IMR-90 (cell line): ENCODE measurements at regions not wholly inside any gene's neighbourhood (a gene's known extent, or its start where the extent isn't known, plus 50 kb on each side); places are given as distances from the start of the nearest gene placed in this dataset.

Experiments used
- ATAC-seq: fragments of 200-7000 bp; cut with Tn5 transposase; 2 replicates; pipeline ENCODE4 v1.9.1; 2020; ENCODE audit warnings: low read depth, mild to moderate bottlenecking, moderate library complexity
- BruUV-seq: library from RNA; stranded (reverse); fragments of 400-500 nt; replicated peaks from 2 replicates; lab custom pipeline; 2021; lab: Mats Ljungman, UMichigan
- CTCF ChIA-PET: fragments of 300-600 bp; formaldehyde crosslinking; extraction: SDS; loops from one replicate; lab custom pipeline; 2021; ENCODE audit warnings: antibody characterized with exemption; lab: Yijun Ruan, JAX
- POLR2A ChIA-PET: fragments of 300-600 bp; sonication (Branson Sonifier 250); formaldehyde crosslinking; loops from one replicate; lab custom pipeline; 2022; ENCODE audit warnings: antibody characterized with exemption; ENCODE audit not compliant: unreplicated experiment; lab: Charles Lee
- DNase-seq: peaks from one replicate; pipeline ENCODE4 v3.0.0; 2013
- H2AFZ ChIP-seq: replicated peaks from 2 replicates; pipeline ENCODE3; 2013; ENCODE audit warnings: low read length, mild to moderate bottlenecking; ENCODE audit not compliant: poor library complexity
- H2AK5ac ChIP-seq: 2 replicates; pipeline ENCODE4 v1.6.1; 2013; ENCODE audit warnings: low read depth, low read length, inconsistent platforms
- H2AK9ac ChIP-seq: replicated peaks from 2 replicates; pipeline ENCODE3; 2013; ENCODE audit warnings: mild to moderate bottlenecking, low read depth, low read length, moderate library complexity; ENCODE audit not compliant: poor library complexity
- H2BK120ac ChIP-seq: 2 replicates; pipeline ENCODE4 v1.6.1; 2013; ENCODE audit warnings: low read depth, low read length, inconsistent platforms
- H2BK15ac ChIP-seq: 3 replicates; pipeline ENCODE4 v1.6.1; 2013; ENCODE audit warnings: low read depth, low read length, inconsistent platforms
- H2BK20ac ChIP-seq: 2 replicates; pipeline ENCODE4 v1.6.1; 2013; ENCODE audit warnings: low read depth, mild to moderate bottlenecking, inconsistent platforms, low read length, moderate library complexity
- H2BK5ac ChIP-seq: 2 replicates; pipeline ENCODE4 v1.6.1; 2013; ENCODE audit warnings: mild to moderate bottlenecking, low read depth, low read length, inconsistent platforms; ENCODE audit not compliant: poor library complexity, severe bottlenecking
- H3K14ac ChIP-seq: replicated peaks from 2 replicates; pipeline ENCODE4 v1.6.1; 2013; ENCODE audit warnings: low read depth, low read length, inconsistent platforms
- H3K18ac ChIP-seq: 2 replicates; pipeline ENCODE4 v1.6.1; 2013; ENCODE audit warnings: low read depth, low read length, control low read depth
- H3K23ac ChIP-seq: 2 replicates; pipeline ENCODE4 v1.6.1; 2013; ENCODE audit warnings: low read depth, low read length, inconsistent platforms
- H3K27ac ChIP-seq: 2 replicates; pipeline ENCODE4 v1.5.1; 2013; ENCODE audit warnings: mild to moderate bottlenecking, control low read depth, low read length; ENCODE audit not compliant: insufficient read depth
- H3K27me3 ChIP-seq: 2 replicates; pipeline ENCODE4 v1.6.1; 2013; ENCODE audit warnings: low read length; ENCODE audit not compliant: control insufficient read depth, insufficient read depth
- H3K36me3 ChIP-seq: 2 replicates; pipeline ENCODE4 v1.6.1; 2013; ENCODE audit warnings: low read length, mixed read lengths; ENCODE audit not compliant: control insufficient read depth, insufficient read depth
- H3K4ac ChIP-seq: 2 replicates; pipeline ENCODE4 v1.6.1; 2013; ENCODE audit warnings: low read depth, low read length, inconsistent platforms
- H3K4me1 ChIP-seq: 2 replicates; pipeline ENCODE4 v1.6.1; 2013; ENCODE audit warnings: low read length, mixed read lengths; ENCODE audit not compliant: control insufficient read depth, insufficient read depth
- H3K4me2 ChIP-seq: 2 replicates; pipeline ENCODE4 v1.6.1; 2013; ENCODE audit warnings: low read depth, mild to moderate bottlenecking, control low read depth, low read length, moderate library complexity
- H3K4me3 ChIP-seq: 2 replicates; pipeline ENCODE4 v1.5.1; 2013; ENCODE audit warnings: low read depth, mild to moderate bottlenecking, control low read depth, low read length, moderate library complexity; ENCODE audit not compliant: insufficient read depth
- H3K56ac ChIP-seq: 2 replicates; pipeline ENCODE4 v1.6.1; 2013; ENCODE audit warnings: low read length, inconsistent platforms; ENCODE audit not compliant: insufficient read depth; ENCODE audit errors: extremely low read depth
- H3K79me1 ChIP-seq, 2 experiments: 2 replicates each; pipeline ENCODE4 v1.6.1; 2013; ENCODE audit warnings: low read length in 2 of 2, inconsistent platforms in 1 of 2, low read depth in 1 of 2
- H3K9ac ChIP-seq: 2 replicates; pipeline ENCODE4 v1.6.1; 2013; ENCODE audit warnings: low read depth, low read length, control low read depth
- H3K9me1 ChIP-seq: 2 replicates; pipeline ENCODE4 v1.6.1; 2013; ENCODE audit warnings: low read length, inconsistent platforms; ENCODE audit not compliant: insufficient read depth
- H3K9me3 ChIP-seq: 2 replicates; pipeline ENCODE4 v1.6.1; 2013; ENCODE audit warnings: low read length; ENCODE audit not compliant: control insufficient read depth, insufficient read depth
- H4K20me1 ChIP-seq: 2 replicates; pipeline ENCODE4 v1.6.1; 2013; ENCODE audit warnings: low read length, inconsistent platforms; ENCODE audit not compliant: insufficient read depth
- H4K5ac ChIP-seq: 2 replicates; pipeline ENCODE4 v1.6.1; 2013; ENCODE audit warnings: mild to moderate bottlenecking, low read depth, low read length, control low read depth
- H4K8ac ChIP-seq, 2 experiments: 2 replicates each; pipeline ENCODE4 v1.6.1; 2013; ENCODE audit warnings: low read depth in 2 of 2, low read length in 2 of 2, control low read depth in 1 of 2, inconsistent platforms in 1 of 2
- H4K91ac ChIP-seq: 2 replicates; pipeline ENCODE4 v1.6.1; 2013; ENCODE audit warnings: low read depth, low read length, inconsistent platforms; ENCODE audit not compliant: insufficient read depth
- CEBPB ChIP-seq: IDR thresholded peaks from 2 replicates; pipeline ENCODE4 v1.6.1; 2012; ENCODE audit warnings: low read depth, low read length, improper control_type of control experiment
- CTCF ChIP-seq: conservative IDR thresholded peaks from 2 replicates; pipeline ENCODE4 v1.5.1; 2012; ENCODE audit warnings: mild to moderate bottlenecking, low read depth, low read length, improper control_type of control experiment
- MAFK ChIP-seq: IDR thresholded peaks from 2 replicates; pipeline ENCODE4 v1.6.1; 2012; ENCODE audit warnings: low read depth, low read length, improper control_type of control experiment
- NFE2L2 ChIP-seq: fragments of 150-350 bp; IDR thresholded peaks from 2 replicates; pipeline ENCODE4 v1.6.1; 2016; ENCODE audit warnings: low read depth, mild to moderate bottlenecking, low read length
- POLR2A ChIP-seq: IDR thresholded peaks from 2 replicates; pipeline ENCODE4 v1.6.1; 2012; ENCODE audit warnings: mild to moderate bottlenecking, low read depth, low read length
- WGBS, 2 experiments: methylation state at CpG; one replicate each; pipeline versions ENCODE4 v1.1.5 to v1.1.7; 2013; ENCODE audit warnings: missing lambda C conversion rate in 2 of 2; ENCODE audit not compliant: insufficient read length in 1 of 2; ENCODE audit errors: extremely low coverage in 2 of 2; 5-methylcytosine and 5-hydroxymethylcytosine counted together
- dilution Hi-C: fragments of 300-500 bp; cut with HindIII; formaldehyde crosslinking; loops from one replicate; pipeline ENCODE4 v1.14.3; 2018; ENCODE audit warnings: low sequenced_read_pairs; ENCODE audit not compliant: unreplicated experiment
- in situ Hi-C: fragments of 300-500 bp; cut with MboI; formaldehyde crosslinking; loops from 3 replicates; pipeline ENCODE4 v1.14.3; 2019; ENCODE audit warnings: low sequenced_read_pairs, inconsistent platforms, mixed read lengths
- intact Hi-C: fragments of 100-400 bp; cut with micrococcal nuclease; formaldehyde crosslinking; loops from 2 replicates; pipeline ENCODE4 v1.10.0; 2022

GRCh38 chr1:106022312-106022902 is 1034.1 kb upstream of the PRMT6 start:
- H3K4me1 ChIP-seq = no peaks in the 10 kb centered on the region
- no peak overlapping the region for H4K5ac ChIP-seq
- no peak overlapping the region for H2BK120ac ChIP-seq
- H3K4ac ChIP-seq = no peak overlapping the region
- no peak overlapping the region for H3K4me2 ChIP-seq
- H3K23ac ChIP-seq = no peak overlapping the region
- H4K20me1 ChIP-seq = no peaks in the 10 kb centered on the region
- H3K36me3 ChIP-seq = no peaks in the 10 kb centered on the region
- no peak overlapping the region for H2AK9ac ChIP-seq
- no CpG with 5 or more reads among the region's 2 CpGs for WGBS, 2 experiments
- ATAC-seq (no peak), DNase-seq (no peak)
- in situ Hi-C loops = no loop called here
- H3K9ac ChIP-seq = no peak overlapping the region
- no peak overlapping the region for H2BK15ac ChIP-seq
- H3K9me1 ChIP-seq = no peaks in the 10 kb centered on the region
- no peak overlapping the region for H2AFZ ChIP-seq
- no peak overlapping the region for H3K18ac ChIP-seq
- no peak overlapping the region for H4K8ac ChIP-seq
- ChIA-PET POLR2A (no interaction called here), CTCF (no interaction called here)
- no TSS peak for BruUV-seq
- no peak overlapping the region for H3K27ac ChIP-seq
- TF ChIP-seq POLR2A = no peak
- TF ChIP-seq NFE2L2 = no peak
- TF ChIP-seq CEBPB = peak; percentile 24; the same call in 1 of the 2 replicates
- peak; percentile 34; the same call in 1 of the 2 replicates for TF ChIP-seq CTCF
- no peak for TF ChIP-seq MAFK
- no peak overlapping the region for H2BK20ac ChIP-seq
- no peak overlapping the region for H2BK5ac ChIP-seq
- intact Hi-C loops = loop anchor here (5.0 kb wide), 2 partner anchors 1120 to 1730 kb away; partner anchors contain the start of gene NTNG1
- dilution Hi-C loops = no loop called here
- no peak overlapping the region for H2AK5ac ChIP-seq
- H3K27me3 ChIP-seq = no peaks in the 10 kb centered on the region
- no peak overlapping the region for H3K56ac ChIP-seq
- H3K4me3 ChIP-seq = no peak overlapping the region
- H3K9me3 ChIP-seq = no peaks in the 10 kb centered on the region
- H3K79me1 ChIP-seq = no peaks in the 10 kb centered on the region
- H3K14ac ChIP-seq = no peak overlapping the region
- no peak overlapping the region for H4K91ac ChIP-seq
